Common myeloid progenitor, CD34-positive (primary cell): ENCODE measurements at regions not wholly inside any gene's neighbourhood (a gene's known extent, or its start where the extent isn't known, plus 50 kb on each side); places are given as distances from the start of the nearest gene placed in this dataset.

Source experiments
- CTCF ChIA-PET: fragments of 350-600 bp; sonication (Branson Sonifier 250); formaldehyde crosslinking; loops from one replicate; lab custom pipeline; 2021; ENCODE audit warnings: antibody characterized with exemption; lab: Charles Lee
- POLR2A ChIA-PET: fragments of 350-600 bp; sonication (Branson Sonifier 250); formaldehyde crosslinking; loops from one replicate; lab custom pipeline; 2021; ENCODE audit warnings: antibody characterized with exemption; lab: Charles Lee
- DNase-seq, 3 donors: peaks; one replicate each; pipeline versions ENCODE4 v3.0.0 to v3.0.0-alpha.2; 2013
- H3K27ac ChIP-seq, 2 experiments: 1 replicate in 1 of 2; 2 replicates in 1 of 2; pipeline ENCODE4 v1.7.0; 2013; ENCODE audit warnings: inconsistent platforms in 2 of 2, low read length in 2 of 2, mild to moderate bottlenecking in 2 of 2, low read depth in 1 of 2, moderate library complexity in 1 of 2; ENCODE audit not compliant: severe bottlenecking in 2 of 2, insufficient read depth in 1 of 2, poor library complexity in 1 of 2
- H3K27me3 ChIP-seq, 5 experiments: replicated peaks in 2 of 5; 1 replicate in 3 of 5; 2 replicates in 2 of 5; pipeline versions ENCODE4 v1.6.1 to v1.7.0; 2013; ENCODE audit warnings: low read length in 4 of 5, mild to moderate bottlenecking in 2 of 5, moderate library complexity in 2 of 5, inconsistent platforms in 1 of 5; ENCODE audit not compliant: insufficient read depth in 5 of 5, control insufficient read depth in 4 of 5
- H3K36me3 ChIP-seq, 4 experiments: 1 replicate in 2 of 4; 2 replicates in 2 of 4; pipeline versions ENCODE4 v1.6.1 to v1.7.0; 2013; ENCODE audit warnings: low read length in 3 of 4, control low read depth in 1 of 4, mild to moderate bottlenecking in 1 of 4; ENCODE audit not compliant: control insufficient read depth in 4 of 4, insufficient read depth in 4 of 4
- H3K4me1 ChIP-seq, 4 experiments: 1 replicate in 3 of 4; 2 replicates in 1 of 4; pipeline versions ENCODE4 v1.6.1 to v1.7.1; 2013; ENCODE audit warnings: low read length in 3 of 4, mild to moderate bottlenecking in 3 of 4, control low read depth in 1 of 4, inconsistent platforms in 1 of 4, moderate library complexity in 1 of 4; ENCODE audit not compliant: control insufficient read depth in 4 of 4, insufficient read depth in 4 of 4; ENCODE audit errors: control extremely low read depth in 1 of 4
- H3K4me3 ChIP-seq, 7 experiments: 1 replicate in 4 of 7; 2 replicates in 3 of 7; pipeline versions ENCODE4 v1.5.1 to v1.7.0; 2013; ENCODE audit warnings: mild to moderate bottlenecking in 7 of 7, low read length in 6 of 7, moderate library complexity in 6 of 7, inconsistent platforms in 2 of 7, low read depth in 2 of 7, control low read depth in 1 of 7; ENCODE audit not compliant: insufficient read depth in 4 of 7, control insufficient read depth in 1 of 7; ENCODE audit errors: extremely low read depth in 1 of 7
- H3K9me3 ChIP-seq, 5 experiments: 1 replicate in 4 of 5; 2 replicates in 1 of 5; pipeline versions ENCODE4 v1.6.1 to v1.7.1; 2013; ENCODE audit warnings: low read length in 4 of 5, mild to moderate bottlenecking in 2 of 5, inconsistent platforms in 1 of 5, low read depth in 1 of 5, moderate library complexity in 1 of 5; ENCODE audit not compliant: control insufficient read depth in 4 of 5, insufficient read depth in 2 of 5; ENCODE audit errors: control extremely low read depth in 1 of 5
- WGBS: methylation state at CpG from one replicate; pipeline ENCODE4 v1.1.5; 2013; ENCODE audit not compliant: insufficient coverage; 5-methylcytosine and 5-hydroxymethylcytosine counted together

DNA sequence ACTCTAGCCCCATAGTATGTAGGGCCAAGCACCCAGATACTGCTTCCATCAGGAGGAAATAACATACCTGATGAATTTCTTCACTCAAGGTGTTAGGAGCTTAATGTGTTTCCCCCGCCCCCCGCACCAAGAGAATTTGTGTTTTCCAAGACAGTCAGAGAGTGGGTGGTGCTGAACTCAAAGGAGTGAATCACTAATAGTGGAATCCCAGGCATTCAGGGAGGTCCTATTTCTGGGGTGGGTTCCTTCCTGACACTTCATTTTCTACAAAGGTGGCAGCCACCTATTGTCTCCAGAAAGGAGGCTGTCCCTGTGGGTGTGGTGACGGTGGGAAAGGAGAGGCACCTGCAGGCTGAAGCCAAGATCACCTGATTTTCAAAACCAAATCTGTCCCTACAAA is 50.8 kb upstream of the ELF5 start:
- no peaks in the 10 kb centered on the region for H3K36me3 ChIP-seq
- no peak overlapping the region for H3K4me3 ChIP-seq
- DNase-seq = no peak
- CTCF ChIA-PET = interaction anchor here (0.9 kb wide), 1 partner anchor 325 kb away, joined by 3 read pairs; no protein-coding TSS in a partner anchor
- H3K27me3 ChIP-seq = peaks cover 0 to 7% (median 0%) of the 10 kb centered on the region in 5 experiments
- no peaks in the 10 kb centered on the region for H3K9me3 ChIP-seq
- H3K4me1 ChIP-seq = no peaks in the 10 kb centered on the region
- WGBS = 89% methylated on average over 1 of the region's 3 CpGs
- no peak overlapping the region for H3K27ac ChIP-seq
- POLR2A ChIA-PET = no interaction called here

DNA sequence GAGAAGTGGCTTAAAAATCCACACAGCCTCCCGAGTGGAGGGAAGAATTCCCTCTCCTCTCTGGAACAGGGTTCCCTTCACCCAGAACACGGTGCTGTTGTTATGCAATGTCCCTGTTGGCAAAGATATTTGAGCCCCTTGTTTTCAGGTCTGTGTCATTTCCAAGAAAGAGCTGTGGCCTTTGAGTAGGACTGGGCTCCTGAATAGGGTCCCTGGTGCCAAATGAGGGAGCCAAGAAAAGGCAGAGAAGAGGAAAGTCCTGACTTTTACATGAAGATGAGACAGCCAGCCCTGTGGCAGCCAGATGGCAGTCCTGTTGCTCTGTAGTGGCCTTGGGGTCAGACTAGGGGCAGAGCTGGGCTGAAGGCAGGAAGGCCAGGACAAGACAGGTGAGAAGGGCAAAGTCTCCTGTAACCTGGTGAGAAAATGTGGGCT is 51.2 kb upstream of the ELF5 start:
- ChIA-PET POLR2A (no interaction called here), CTCF (interaction anchor here (0.9 kb wide), 1 partner anchor 325 kb away, joined by 3 read pairs; no protein-coding TSS in a partner anchor)
- Histone ChIP-seq H3K27ac (no peak overlapping the region), H3K36me3 (no peaks in the 10 kb centered on the region), H3K27me3 (peaks cover 0 to 7% (median 0%) of the 10 kb centered on the region in 5 experiments), H3K4me3 (no peak overlapping the region), H3K9me3 (no peaks in the 10 kb centered on the region), H3K4me1 (no peaks in the 10 kb centered on the region)
- WGBS = 50% methylated on average over 2 of the region's 2 CpGs
- no peak for DNase-seq

DNA sequence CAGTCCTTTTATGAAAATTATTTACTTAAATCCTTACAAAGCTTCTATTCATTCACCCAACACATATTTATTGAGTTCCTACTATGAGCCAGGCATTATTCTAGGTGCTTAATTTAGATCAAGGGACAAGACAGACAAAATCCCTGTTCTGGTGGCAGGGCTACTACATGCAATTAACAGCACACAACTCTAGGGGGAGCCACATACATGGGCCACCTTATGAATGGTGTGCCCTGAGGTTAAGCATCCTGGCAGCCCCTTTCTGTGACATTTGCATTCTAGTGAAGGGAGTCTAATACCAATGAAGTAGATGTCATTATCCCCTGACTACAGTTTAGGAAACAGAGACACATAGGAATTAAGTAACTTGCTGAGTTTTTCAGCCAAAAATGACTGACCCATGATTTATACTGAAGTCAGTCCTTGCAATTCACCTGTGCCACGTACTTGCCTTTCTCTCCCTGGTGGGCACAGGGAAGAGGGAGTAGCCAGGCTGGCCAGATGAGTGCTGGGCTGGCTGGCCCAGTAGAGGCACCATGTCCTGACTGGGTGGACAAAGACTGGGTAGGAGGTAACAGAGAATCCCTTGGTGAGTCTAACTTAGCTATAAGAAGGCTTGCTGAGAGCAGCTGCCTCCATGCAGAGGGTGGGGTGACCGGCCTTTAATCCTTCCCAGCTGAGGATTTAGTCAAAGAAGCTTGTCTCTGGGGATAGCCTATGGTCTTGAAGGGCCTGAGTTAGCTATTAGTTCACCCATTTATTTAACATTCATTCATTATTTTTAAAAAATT is 52.0 kb upstream of the ELF5 start:
- no peaks in the 10 kb centered on the region for H3K9me3 ChIP-seq
- H3K27me3 ChIP-seq = peaks cover 0 to 7% (median 0%) of the 10 kb centered on the region in 5 experiments
- H3K36me3 ChIP-seq = no peaks in the 10 kb centered on the region
- POLR2A ChIA-PET = no interaction called here
- DNase-seq = peak in 2 of 3 donors; percentile 12 to 23
- CTCF ChIA-PET = interaction anchor here (0.6 to 1.2 kb wide), 6 partner anchors 9 to 924 kb away, joined by 3 read pairs; partner anchors contain the start of gene ELF5
- H3K27ac ChIP-seq = no peak overlapping the region
- no peak overlapping the region for H3K4me3 ChIP-seq
- 100% methylated on average over 2 of the region's 2 CpGs for WGBS
- H3K4me1 ChIP-seq = peaks cover 0 to 3% (median 0%) of the 10 kb centered on the region in 4 experiments

DNA sequence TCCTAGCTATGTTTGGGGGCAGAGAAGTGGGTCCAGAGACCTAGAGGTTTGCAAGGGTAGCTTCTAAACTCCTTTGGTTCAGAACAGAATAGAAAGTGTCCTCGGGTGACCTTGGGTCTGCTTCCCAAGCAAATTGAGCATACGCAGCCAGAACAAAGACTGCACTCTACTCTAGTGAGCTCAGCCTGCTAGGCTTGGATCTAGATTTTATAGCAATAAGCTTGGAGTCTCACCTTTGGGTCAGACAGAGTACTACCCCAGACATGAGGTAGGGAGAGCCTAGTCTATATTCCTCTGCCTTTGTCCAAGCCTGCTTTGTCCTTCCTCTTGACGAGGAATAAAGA is 52.6 kb upstream of the ELF5 start:
- ChIA-PET POLR2A (no interaction called here), CTCF (interaction anchor here (0.6 to 1.2 kb wide), 6 partner anchors 9 to 923 kb away, joined by 3 read pairs; partner anchors contain the start of gene ELF5)
- 100% methylated on average over 3 of the region's 3 CpGs for WGBS
- H3K36me3 ChIP-seq = no peaks in the 10 kb centered on the region
- H3K27ac ChIP-seq = no peak overlapping the region
- no peaks in the 10 kb centered on the region for H3K9me3 ChIP-seq
- DNase-seq = no peak
- H3K27me3 ChIP-seq = peaks cover 0 to 7% (median 0%) of the 10 kb centered on the region in 5 experiments
- no peak overlapping the region for H3K4me3 ChIP-seq
- peaks cover 0 to 3% (median 0%) of the 10 kb centered on the region in 4 experiments for H3K4me1 ChIP-seq

DNA sequence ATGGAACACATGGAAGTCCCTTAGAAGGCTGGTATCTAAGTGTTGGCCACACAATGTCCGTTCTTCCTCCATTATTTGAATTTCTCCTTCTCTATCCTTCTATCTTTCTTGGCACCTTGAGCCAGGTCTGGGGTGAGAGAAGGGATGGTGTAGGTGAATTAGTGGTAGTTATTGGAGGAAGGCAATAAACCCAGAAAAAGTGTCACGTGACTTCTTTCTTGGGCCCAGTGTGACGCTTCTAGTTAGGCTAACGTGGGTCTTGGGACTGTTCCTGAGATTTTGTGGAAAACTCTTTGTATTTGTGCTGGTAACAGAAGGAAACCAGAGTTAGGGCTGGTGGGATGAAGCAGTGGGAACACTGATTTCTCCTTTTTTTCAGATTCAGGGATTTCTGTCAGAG is 53.1 kb upstream of the ELF5 start:
- 98% methylated on average over 4 of the region's 4 CpGs for WGBS

GRCh38 chr11:34567733-34568132 is 53.2 kb upstream of the EHF start:
- H3K9me3 ChIP-seq = no peaks in the 10 kb centered on the region

More for the DNA sequence above, 53.1 kb upstream of the ELF5 start:
- no peaks in the 10 kb centered on the region for H3K36me3 ChIP-seq
- DNase-seq = no peak
- no peak overlapping the region for H3K27ac ChIP-seq
- H3K9me3 ChIP-seq = no peaks in the 10 kb centered on the region
- peaks cover 0 to 3% (median 0%) of the 10 kb centered on the region in 4 experiments for H3K4me1 ChIP-seq
- no peak overlapping the region for H3K4me3 ChIP-seq
- ChIA-PET POLR2A (no interaction called here), CTCF (interaction anchor here (1.0 kb wide), 1 partner anchor 20 kb away, joined by 3 read pairs; no protein-coding TSS in a partner anchor)
- H3K27me3 ChIP-seq = peaks cover 0 to 7% (median 0%) of the 10 kb centered on the region in 5 experiments

DNA sequence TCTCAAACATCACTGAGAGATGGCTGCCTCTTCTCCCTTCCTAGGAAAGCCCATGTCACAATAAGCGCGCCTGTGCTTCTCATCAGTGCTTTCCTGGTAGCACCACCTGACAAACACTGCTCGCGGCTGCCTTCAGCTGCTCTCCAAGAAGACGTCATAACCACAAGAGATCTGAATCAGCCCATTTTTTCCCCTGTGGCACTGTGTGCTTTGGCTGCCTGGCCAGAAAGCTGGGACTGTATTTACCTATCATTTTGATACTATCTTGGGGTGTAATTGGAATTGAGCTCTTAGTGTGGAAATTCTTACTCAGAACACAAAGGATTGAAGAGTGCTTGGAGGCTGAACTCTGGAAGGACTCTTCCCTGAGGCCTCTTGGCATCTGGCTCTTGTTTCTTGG is 50.3 kb upstream of the EHF start:
- no peak overlapping the region for H3K27ac ChIP-seq
- peaks cover 0 to 12% (median 0%) of the 10 kb centered on the region in 4 experiments for H3K4me1 ChIP-seq
- H3K4me3 ChIP-seq = no peak overlapping the region
- DNase-seq = peak; percentile 22 to 55 (median 35)
- H3K36me3 ChIP-seq = no peaks in the 10 kb centered on the region
- peaks cover 0 to 2% (median 0%) of the 10 kb centered on the region in 5 experiments for H3K27me3 ChIP-seq
- no peaks in the 10 kb centered on the region for H3K9me3 ChIP-seq
- CTCF ChIA-PET = interaction anchor here (1.0 kb wide), 1 partner anchor 15 kb away, joined by 3 read pairs; no protein-coding TSS in a partner anchor
- POLR2A ChIA-PET = interaction anchor here (0.6 kb wide), 1 partner anchor 908 kb away, joined by 3 read pairs; no protein-coding TSS in a partner anchor
- WGBS = 90% methylated on average over 5 of the region's 5 CpGs

More at GRCh38 chr11:34567733-34568132, 53.2 kb upstream of the EHF start:
- CTCF ChIA-PET = interaction anchor here (1.1 kb wide), 1 partner anchor 842 kb away, joined by 3 read pairs; no protein-coding TSS in a partner anchor
- peaks cover 0 to 3% (median 0%) of the 10 kb centered on the region in 4 experiments for H3K4me1 ChIP-seq
- 90% methylated on average over 3 of the region's 4 CpGs for WGBS
- H3K36me3 ChIP-seq = no peaks in the 10 kb centered on the region
- peaks cover 0 to 3% (median 0%) of the 10 kb centered on the region in 5 experiments for H3K27me3 ChIP-seq
- H3K27ac ChIP-seq = no peak overlapping the region
- no peak overlapping the region for H3K4me3 ChIP-seq
- no peak for DNase-seq
- POLR2A ChIA-PET = no interaction called here
